ENCODE measurements at regions not wholly inside any gene's neighbourhood (a gene's known extent, or its start where the extent isn't known, plus 50 kb on each side); places are given as distances from the start of the nearest gene placed in this dataset.
A peak's percentile ranks its signal among the peaks of the same experiment; 100 is the strongest.

DNA sequence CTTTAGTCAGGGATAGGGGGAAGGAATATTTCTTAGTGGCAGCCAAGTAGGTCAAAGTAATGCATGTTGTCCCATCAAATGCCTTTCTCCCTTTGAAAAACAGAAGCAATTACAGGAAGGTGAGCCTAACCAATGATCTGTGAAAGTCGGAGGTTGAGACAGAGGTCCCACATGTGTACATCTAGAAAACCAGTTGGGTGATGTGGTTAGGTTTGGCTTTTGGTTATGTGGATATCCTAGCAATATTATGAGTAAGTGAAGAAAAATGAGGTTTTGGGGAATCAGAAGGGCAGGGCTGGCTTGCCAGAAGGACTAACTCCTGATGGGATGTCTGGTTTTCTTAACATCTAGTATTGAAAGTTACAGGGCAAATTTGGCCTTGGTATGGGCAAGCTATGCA is 63.4 kb upstream of the PALM2AKAP2 start:
- TF ChIP-seq, protein P1, sequence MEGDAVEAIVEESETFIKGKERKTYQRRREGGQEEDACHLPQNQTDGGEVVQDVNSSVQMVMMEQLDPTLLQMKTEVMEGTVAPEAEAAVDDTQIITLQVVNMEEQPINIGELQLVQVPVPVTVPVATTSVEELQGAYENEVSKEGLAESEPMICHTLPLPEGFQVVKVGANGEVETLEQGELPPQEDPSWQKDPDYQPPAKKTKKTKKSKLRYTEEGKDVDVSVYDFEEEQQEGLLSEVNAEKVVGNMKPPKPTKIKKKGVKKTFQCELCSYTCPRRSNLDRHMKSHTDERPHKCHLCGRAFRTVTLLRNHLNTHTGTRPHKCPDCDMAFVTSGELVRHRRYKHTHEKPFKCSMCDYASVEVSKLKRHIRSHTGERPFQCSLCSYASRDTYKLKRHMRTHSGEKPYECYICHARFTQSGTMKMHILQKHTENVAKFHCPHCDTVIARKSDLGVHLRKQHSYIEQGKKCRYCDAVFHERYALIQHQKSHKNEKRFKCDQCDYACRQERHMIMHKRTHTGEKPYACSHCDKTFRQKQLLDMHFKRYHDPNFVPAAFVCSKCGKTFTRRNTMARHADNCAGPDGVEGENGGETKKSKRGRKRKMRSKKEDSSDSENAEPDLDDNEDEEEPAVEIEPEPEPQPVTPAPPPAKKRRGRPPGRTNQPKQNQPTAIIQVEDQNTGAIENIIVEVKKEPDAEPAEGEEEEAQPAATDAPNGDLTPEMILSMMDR (conservative IDR thresholded peaks at IDR 0.05 in 1 of 2, IDR thresholded peaks at IDR 0.05 in 1 of 2; ENCODE audit: low read depth in 1 of 2, low read length in 2 of 2) = no peak
- TF ChIP-seq EZH2 (IDR thresholded peaks at IDR 0.05; ENCODE audit: low read length, missing control alignments) = no peak
- no peak overlapping the region for H3K9ac ChIP-seq (ENCODE audit: insufficient read depth, low read length)
- H2AFZ ChIP-seq (ENCODE audit: low read length) = no peak overlapping the region
- no peaks in the 10 kb centered on the region for H3K9me3 ChIP-seq (ENCODE audit: control insufficient read depth, insufficient read depth, low read depth, low read length)
- no peaks in the 10 kb centered on the region for H3K36me3 ChIP-seq (ENCODE audit: control insufficient read depth, insufficient read depth, low read length)
- no peak overlapping the region for H3K27ac ChIP-seq (ENCODE audit: insufficient read depth, low read length)
- peak in 1 of 2 donors; percentile 26 for DNase-seq (ENCODE audit: low read depth in 2 of 2)
- H3K27me3 ChIP-seq (ENCODE audit: control insufficient read depth, insufficient read depth, low read length) = no peaks in the 10 kb centered on the region
- no peaks in the 10 kb centered on the region for H4K20me1 ChIP-seq (ENCODE audit: control insufficient read depth, extremely low read depth, insufficient read depth, low read length)
- H3K4me1 ChIP-seq (ENCODE audit: control insufficient read depth, extremely low read depth, insufficient read depth, low read length) = no peaks in the 10 kb centered on the region
- no peaks in the 10 kb centered on the region for H3K79me2 ChIP-seq (ENCODE audit: control insufficient read depth, insufficient read depth, low read length)
- no peak overlapping the region for H3K4me3 ChIP-seq (replicated peaks in 1 of 4; ENCODE audit: control extremely low read depth in 1 of 4, insufficient read depth in 1 of 4, low read depth in 3 of 4, low read length in 4 of 4)
- H3K4me2 ChIP-seq (ENCODE audit: extremely low read depth, insufficient read depth, low read length) = no peak overlapping the region

DNA sequence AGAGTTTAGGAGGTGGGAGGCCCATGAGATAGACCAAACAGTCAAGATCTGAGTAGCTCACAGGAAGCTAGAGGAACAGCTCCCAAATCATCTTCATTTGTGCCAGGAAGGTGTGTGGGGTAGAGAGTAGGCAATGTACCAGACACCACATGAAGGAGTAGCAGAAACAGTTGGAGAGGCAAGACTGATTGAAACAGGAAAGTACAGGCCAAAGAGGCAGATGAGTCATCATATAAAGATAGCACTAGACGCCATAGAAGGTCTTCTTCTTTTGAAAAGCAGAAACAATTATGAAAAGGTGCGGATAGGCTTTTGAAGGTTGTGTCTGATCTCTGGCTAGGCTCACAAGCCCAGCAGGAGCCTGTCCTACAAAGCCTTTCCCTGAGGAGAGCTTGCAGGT is 62.7 kb upstream of the PALM2AKAP2 start:
- peak in 1 of 2 donors; percentile 37 for DNase-seq (ENCODE audit: low read depth in 2 of 2)

DNA sequence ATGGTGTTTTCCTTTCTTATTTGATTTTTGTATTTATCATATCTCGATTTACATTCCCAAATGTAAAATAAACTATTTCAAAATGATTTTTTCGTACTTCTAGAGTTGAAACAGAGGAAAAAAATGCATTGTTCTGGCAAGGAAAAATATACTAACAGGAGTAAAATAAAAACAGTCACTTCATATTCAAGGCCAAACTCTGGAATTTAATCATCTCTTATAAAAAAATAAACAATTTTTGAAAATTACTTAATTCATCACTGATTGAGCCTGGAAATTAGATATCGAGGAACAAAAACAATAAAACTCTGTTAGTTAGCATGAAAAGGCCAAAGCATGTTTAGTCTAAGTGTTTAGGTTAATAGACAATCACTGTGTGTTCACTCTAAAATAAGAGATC is 61.1 kb upstream of the PALM2AKAP2 start:
- TF ChIP-seq, protein P1 (conservative IDR thresholded peaks at IDR 0.05 in 1 of 2, IDR thresholded peaks at IDR 0.05 in 1 of 2; ENCODE audit: low read depth in 1 of 2, low read length in 2 of 2) = no peak
- no peak for TF ChIP-seq EZH2 (IDR thresholded peaks at IDR 0.05; ENCODE audit: low read length, missing control alignments)
- H3K4me2 ChIP-seq (ENCODE audit: extremely low read depth, insufficient read depth, low read length) = no peak overlapping the region

More for the DNA sequence above, 62.7 kb upstream of the PALM2AKAP2 start:
- Histone ChIP-seq H3K4me2 (ENCODE audit: extremely low read depth, insufficient read depth, low read length) (no peak overlapping the region), H3K36me3 (ENCODE audit: control insufficient read depth, insufficient read depth, low read length) (no peaks in the 10 kb centered on the region), H3K27ac (ENCODE audit: insufficient read depth, low read length) (no peak overlapping the region), H3K27me3 (ENCODE audit: control insufficient read depth, insufficient read depth, low read length) (no peaks in the 10 kb centered on the region), H3K9ac (ENCODE audit: insufficient read depth, low read length) (no peak overlapping the region), H3K79me2 (ENCODE audit: control insufficient read depth, insufficient read depth, low read length) (no peaks in the 10 kb centered on the region), H3K4me1 (ENCODE audit: control insufficient read depth, extremely low read depth, insufficient read depth, low read length) (no peaks in the 10 kb centered on the region), H2AFZ (ENCODE audit: low read length) (no peak overlapping the region), H3K4me3 (replicated peaks in 1 of 4; ENCODE audit: control extremely low read depth in 1 of 4, insufficient read depth in 1 of 4, low read depth in 3 of 4, low read length in 4 of 4) (no peak overlapping the region), H4K20me1 (ENCODE audit: control insufficient read depth, extremely low read depth, insufficient read depth, low read length) (no peaks in the 10 kb centered on the region), H3K9me3 (ENCODE audit: control insufficient read depth, insufficient read depth, low read depth, low read length) (no peaks in the 10 kb centered on the region)
- TF ChIP-seq EZH2 (IDR thresholded peaks at IDR 0.05; ENCODE audit: low read length, missing control alignments) = no peak
- TF ChIP-seq, protein P1 (conservative IDR thresholded peaks at IDR 0.05 in 1 of 2, IDR thresholded peaks at IDR 0.05 in 1 of 2; ENCODE audit: low read depth in 1 of 2, low read length in 2 of 2) = no peak

More for the DNA sequence above, 61.1 kb upstream of the PALM2AKAP2 start:
- Histone ChIP-seq H4K20me1 (ENCODE audit: control insufficient read depth, extremely low read depth, insufficient read depth, low read length) (no peaks in the 10 kb centered on the region), H3K36me3 (ENCODE audit: control insufficient read depth, insufficient read depth, low read length) (no peaks in the 10 kb centered on the region), H3K4me1 (ENCODE audit: control insufficient read depth, extremely low read depth, insufficient read depth, low read length) (no peaks in the 10 kb centered on the region), H3K9me3 (ENCODE audit: control insufficient read depth, insufficient read depth, low read depth, low read length) (no peaks in the 10 kb centered on the region), H3K4me3 (replicated peaks in 1 of 4; ENCODE audit: control extremely low read depth in 1 of 4, insufficient read depth in 1 of 4, low read depth in 3 of 4, low read length in 4 of 4) (no peak overlapping the region), H3K27me3 (ENCODE audit: control insufficient read depth, insufficient read depth, low read length) (no peaks in the 10 kb centered on the region), H3K27ac (ENCODE audit: insufficient read depth, low read length) (no peak overlapping the region), H3K9ac (ENCODE audit: insufficient read depth, low read length) (no peak overlapping the region), H3K79me2 (ENCODE audit: control insufficient read depth, insufficient read depth, low read length) (no peaks in the 10 kb centered on the region), H2AFZ (ENCODE audit: low read length) (no peak overlapping the region)
- no peak for DNase-seq (ENCODE audit: low read depth in 2 of 2)
